BLaER1 treated with 17β-estradiol and CSF1 and Interleukin-3, amounts not matched to agents 10 nM and 100 nM (cell line): ENCODE measurements at regions not wholly inside any gene's neighbourhood (a gene's known extent, or its start where the extent isn't known, plus 50 kb on each side); places are given as distances from the start of the nearest gene placed in this dataset.
"Not testable (repeated sequence)": the region's sequence is repeated elsewhere in the genome, so short reads cannot be mapped to it uniquely, and the experiment has no call there.

Experiments used
- H3K27ac ChIP-seq, 11 experiments: shearing (Covaris generic); formaldehyde crosslinking; 2 replicates each; pipeline ENCODE4 v1.8.1; 2022
- H3K27me3 ChIP-seq, 11 experiments: shearing (Covaris generic); formaldehyde crosslinking; 2 replicates each; pipeline ENCODE4 v1.8.1; 2022
- H3K36me3 ChIP-seq, 11 experiments: shearing (Covaris generic); formaldehyde crosslinking; 2 replicates each; pipeline ENCODE4 v1.8.1; 2022
- H3K4me1 ChIP-seq, 10 experiments: shearing (Covaris generic); formaldehyde crosslinking; 2 replicates each; pipeline ENCODE4 v1.8.1; 2022
- H3K4me2 ChIP-seq, 11 experiments: shearing (Covaris generic); formaldehyde crosslinking; 2 replicates each; pipeline ENCODE4 v1.8.1; 2022
- H3K4me3 ChIP-seq, 10 experiments: shearing (Covaris generic); formaldehyde crosslinking; 2 replicates each; pipeline ENCODE4 v1.8.1; 2022
- H3K9ac ChIP-seq, 11 experiments: shearing (Covaris generic); formaldehyde crosslinking; 2 replicates each; pipeline ENCODE4 v1.8.1; 2022
- H3K9me3 ChIP-seq, 11 experiments: shearing (Covaris generic); formaldehyde crosslinking; replicated peaks in 1 of 11; 2 replicates each; pipeline ENCODE4 v1.8.1; 2022
- H4K20me1 ChIP-seq, 11 experiments: shearing (Covaris generic); formaldehyde crosslinking; 2 replicates each; pipeline ENCODE4 v1.8.1; 2022
- Cebpa-rat ChIP-seq, 11 experiments: shearing (Covaris generic); IDR thresholded peaks; 2 replicates each; pipeline ENCODE4 v1.8.1; 2022

GRCh38 chr9:75551861-75552260 is 338.6 kb upstream of the PCSK5 start:
- Histone ChIP-seq H4K20me1 (no peaks in the 10 kb centered on the region), H3K9ac (no peak overlapping the region), H3K27ac (no peak overlapping the region), H3K27me3 (no peaks in the 10 kb centered on the region), H3K9me3 (peaks cover 0 to 26% (median 0%) of the 10 kb centered on the region in 11 experiments; a peak in 2 of 22 replicates), H3K36me3 (no peaks in the 10 kb centered on the region), H3K4me1 (no peaks in the 10 kb centered on the region), H3K4me2 (no peak overlapping the region), H3K4me3 (no peak overlapping the region)
- TF ChIP-seq Cebpa-rat (IDR thresholded peaks at IDR 0.05) = no peak

GRCh38 chr9:75552941-75553340 is 337.5 kb upstream of the PCSK5 start:
- no peak overlapping the region for H3K4me2 ChIP-seq
- TF ChIP-seq Cebpa-rat (IDR thresholded peaks at IDR 0.05) = no peak
- H3K36me3 ChIP-seq = no peaks in the 10 kb centered on the region
- no peak overlapping the region for H3K9ac ChIP-seq
- no peak overlapping the region for H3K4me3 ChIP-seq
- H3K9me3 ChIP-seq = peaks cover 0 to 26% (median 0%) of the 10 kb centered on the region in 11 experiments; a peak in 2 of 22 replicates
- H4K20me1 ChIP-seq = no peaks in the 10 kb centered on the region
- H3K4me1 ChIP-seq = no peaks in the 10 kb centered on the region
- no peak overlapping the region for H3K27ac ChIP-seq
- no peaks in the 10 kb centered on the region for H3K27me3 ChIP-seq

GRCh38 chr9:75566813-75567212 is 323.7 kb upstream of the PCSK5 start:
- H3K4me2 ChIP-seq, H4K20me1 ChIP-seq: not testable (repeated sequence)
- H3K9me3 ChIP-seq = peaks cover 0 to 19% (median 9%) of the 10 kb centered on the region in 11 experiments; a peak in 12 of 22 replicates

GRCh38 chr9:75570538-75570937 is 319.9 kb upstream of the PCSK5 start:
- Histone ChIP-seq H3K4me3 (no peak overlapping the region), H3K36me3 (no peaks in the 10 kb centered on the region), H3K4me1 (peaks cover 0 to under 1% (median 0%) of the 10 kb centered on the region in 10 experiments; a peak in 1 of 20 replicates), H3K4me2 (no peak overlapping the region), H3K9me3 (peaks cover 0 to 10% (median 6%) of the 10 kb centered on the region in 11 experiments; a peak in 11 of 22 replicates), H3K9ac (no peak overlapping the region), H3K27ac (no peak overlapping the region), H3K27me3 (no peaks in the 10 kb centered on the region), H4K20me1 (no peaks in the 10 kb centered on the region)
- no peak for TF ChIP-seq Cebpa-rat (IDR thresholded peaks at IDR 0.05)

More at GRCh38 chr9:75566813-75567212, 323.7 kb upstream of the PCSK5 start:
- not testable (repeated sequence) for H3K4me1 ChIP-seq, H3K9ac ChIP-seq, H3K36me3 ChIP-seq, H3K4me3 ChIP-seq, H3K27me3 ChIP-seq, H3K27ac ChIP-seq

GRCh38 chr9:75574569-75574968 is 315.9 kb upstream of the PCSK5 start:
- Histone ChIP-seq H3K9me3 (peaks cover 0 to 5% (median 0%) of the 10 kb centered on the region in 11 experiments; a peak in 1 of 22 replicates), H3K36me3 (no peaks in the 10 kb centered on the region), H4K20me1 (no peaks in the 10 kb centered on the region), H3K27ac (no peak overlapping the region), H3K4me1 (no peaks in the 10 kb centered on the region), H3K4me2 (no peak overlapping the region), H3K9ac (no peak overlapping the region), H3K27me3 (no peaks in the 10 kb centered on the region), H3K4me3 (no peak overlapping the region)
- no peak for TF ChIP-seq Cebpa-rat (IDR thresholded peaks at IDR 0.05)

GRCh38 chr9:75582870-75583269 is 307.6 kb upstream of the PCSK5 start:
- Histone ChIP-seq H3K9me3 (no peaks in the 10 kb centered on the region), H3K36me3 (no peaks in the 10 kb centered on the region), H3K27ac (no peak overlapping the region), H3K4me2 (no peak overlapping the region), H3K9ac (no peak overlapping the region), H3K4me3 (no peak overlapping the region), H3K27me3 (no peaks in the 10 kb centered on the region), H3K4me1 (no peaks in the 10 kb centered on the region), H4K20me1 (no peaks in the 10 kb centered on the region)
- TF ChIP-seq Cebpa-rat (IDR thresholded peaks at IDR 0.05) = no peak

GRCh38 chr9:75588808-75589207 is 301.7 kb upstream of the PCSK5 start:
- Histone ChIP-seq H3K9ac (no peak overlapping the region), H3K27me3 (no peaks in the 10 kb centered on the region), H3K4me3 (no peak overlapping the region), H3K4me1 (no peaks in the 10 kb centered on the region), H3K9me3 (no peaks in the 10 kb centered on the region), H3K4me2 (no peak overlapping the region), H3K27ac (no peak overlapping the region), H4K20me1 (no peaks in the 10 kb centered on the region), H3K36me3 (no peaks in the 10 kb centered on the region)
- TF ChIP-seq Cebpa-rat (IDR thresholded peaks at IDR 0.05) = no peak

- no peaks in the 10 kb centered on the region for H3K27me3 ChIP-seq
Measured at GRCh38 chr9:75589497-75589896, 301.0 kb upstream of the PCSK5 start.

GRCh38 chr9:75591972-75592371 is 298.5 kb upstream of the PCSK5 start:
- Histone ChIP-seq H3K27ac (no peak overlapping the region), H3K36me3 (no peaks in the 10 kb centered on the region), H3K4me3 (no peak overlapping the region), H3K4me2 (no peak overlapping the region), H3K4me1 (no peaks in the 10 kb centered on the region), H4K20me1 (no peaks in the 10 kb centered on the region), H3K9ac (no peak overlapping the region), H3K9me3 (no peaks in the 10 kb centered on the region), H3K27me3 (no peaks in the 10 kb centered on the region)
- TF ChIP-seq Cebpa-rat (IDR thresholded peaks at IDR 0.05) = no peak

More at GRCh38 chr9:75589497-75589896, 301.0 kb upstream of the PCSK5 start:
- Histone ChIP-seq H3K4me1 (no peaks in the 10 kb centered on the region), H3K9me3 (no peaks in the 10 kb centered on the region), H4K20me1 (no peaks in the 10 kb centered on the region), H3K9ac (no peak overlapping the region), H3K27ac (no peak overlapping the region), H3K4me3 (no peak overlapping the region), H3K4me2 (no peak overlapping the region), H3K36me3 (no peaks in the 10 kb centered on the region)
- no peak for TF ChIP-seq Cebpa-rat (IDR thresholded peaks at IDR 0.05)

GRCh38 chr9:75592586-75592985 is 297.9 kb upstream of the PCSK5 start:
- no peaks in the 10 kb centered on the region for H3K9me3 ChIP-seq
- no peaks in the 10 kb centered on the region for H3K36me3 ChIP-seq
- no peak for TF ChIP-seq Cebpa-rat (IDR thresholded peaks at IDR 0.05)
- H3K4me1 ChIP-seq = no peaks in the 10 kb centered on the region
- no peak overlapping the region for H3K4me2 ChIP-seq
- no peak overlapping the region for H3K9ac ChIP-seq
- H4K20me1 ChIP-seq = no peaks in the 10 kb centered on the region
- no peak overlapping the region for H3K27ac ChIP-seq
- H3K27me3 ChIP-seq = no peaks in the 10 kb centered on the region
- no peak overlapping the region for H3K4me3 ChIP-seq
